Neural progenitor cell (in vitro differentiated cells): ENCODE measurements at regions not wholly inside any gene's neighbourhood (a gene's known extent, or its start where the extent isn't known, plus 50 kb on each side); places are given as distances from the start of the nearest gene placed in this dataset.

Experiments used
- DNase-seq: peaks from one replicate; pipeline ENCODE4 v3.0.0-alpha.2; 2016; ENCODE audit warnings: low spot score
- H2AFZ ChIP-seq: fragments of 200-600 bp; sonication (generic); replicated peaks from 2 replicates; pipeline ENCODE4 v1.6.1; 2016; ENCODE audit warnings: antibody characterized with exemption
- H3F3A ChIP-seq: fragments of 200-600 bp; sonication (generic); 2 replicates; pipeline ENCODE4 v1.6.1; 2016; ENCODE audit warnings: antibody characterized with exemption, low read depth
- H3K27ac ChIP-seq: fragments of 200-600 bp; sonication (generic); 2 replicates; pipeline ENCODE4 v1.5.1; 2016; ENCODE audit warnings: mild to moderate bottlenecking
- H3K27me3 ChIP-seq: fragments of 200-600 bp; sonication (generic); 2 replicates; pipeline ENCODE4 v1.6.1; 2016; ENCODE audit warnings: mild to moderate bottlenecking, moderate library complexity
- H3K36me3 ChIP-seq: fragments of 200-600 bp; sonication (generic); 2 replicates; pipeline ENCODE4 v1.5.1; 2016
- H3K4me1 ChIP-seq: fragments of 200-600 bp; sonication (generic); 2 replicates; pipeline ENCODE4 v1.6.1; 2016; ENCODE audit warnings: mixed run types
- H3K4me2 ChIP-seq: fragments of 200-600 bp; sonication (generic); 2 replicates; pipeline ENCODE4 v1.6.1; 2016
- H3K4me3 ChIP-seq: fragments of 200-600 bp; sonication (generic); 2 replicates; pipeline ENCODE4 v1.5.1; 2016
- H3K79me2 ChIP-seq: fragments of 200-600 bp; sonication (generic); 2 replicates; pipeline ENCODE4 v1.6.1; 2016; ENCODE audit warnings: low read depth
- H3K9ac ChIP-seq: fragments of 200-600 bp; sonication (generic); 2 replicates; pipeline ENCODE4 v1.6.1; 2016
- H3K9me3 ChIP-seq: fragments of 200-600 bp; sonication (generic); 2 replicates; pipeline ENCODE4 v1.5.1; 2016; ENCODE audit warnings: low read depth
- H4K20me1 ChIP-seq: fragments of 200-600 bp; sonication (generic); 2 replicates; pipeline ENCODE4 v1.6.1; 2016; ENCODE audit warnings: low read depth
- H3K27ac Mint-ChIP-seq: 3 replicates; pipeline ENCODE4 v1.8.0; 2021; ENCODE audit warnings: mixed read lengths
- H3K27me3 Mint-ChIP-seq: 2 replicates; pipeline ENCODE4 v1.8.0; 2022; ENCODE audit warnings: low read depth, mild to moderate bottlenecking, inconsistent platforms, moderate library complexity, mixed read lengths; ENCODE audit not compliant: insufficient read depth
- H3K36me3 Mint-ChIP-seq: 3 replicates; pipeline ENCODE4 v1.8.0; 2021; ENCODE audit warnings: mixed read lengths
- H3K4me1 Mint-ChIP-seq: 3 replicates; pipeline ENCODE4 v1.8.0; 2021; ENCODE audit warnings: mixed read lengths
- H3K4me3 Mint-ChIP-seq: 3 replicates; pipeline ENCODE4 v1.8.0; 2021; ENCODE audit warnings: mild to moderate bottlenecking, moderate library complexity, mixed read lengths
- H3K9me3 Mint-ChIP-seq: 3 replicates; pipeline ENCODE4 v1.8.0; 2020; ENCODE audit warnings: mixed read lengths
- CTCF ChIP-seq: fragments of 200-600 bp; sonication (generic); IDR thresholded peaks from 2 replicates; pipeline ENCODE4 v1.5.1; 2017; ENCODE audit warnings: antibody characterized with exemption, mild to moderate bottlenecking
- EZH2 ChIP-seq: fragments of 200-600 bp; sonication (generic); IDR thresholded peaks from 2 replicates; pipeline ENCODE4 v1.6.1; 2017; ENCODE audit warnings: antibody characterized with exemption, mild to moderate bottlenecking, moderate library complexity
- EZH2phosphoT487 ChIP-seq: fragments of 200-600 bp; sonication (generic); IDR thresholded peaks from 2 replicates; pipeline ENCODE4 v1.6.1; 2017; ENCODE audit warnings: antibody characterized with exemption

DNA sequence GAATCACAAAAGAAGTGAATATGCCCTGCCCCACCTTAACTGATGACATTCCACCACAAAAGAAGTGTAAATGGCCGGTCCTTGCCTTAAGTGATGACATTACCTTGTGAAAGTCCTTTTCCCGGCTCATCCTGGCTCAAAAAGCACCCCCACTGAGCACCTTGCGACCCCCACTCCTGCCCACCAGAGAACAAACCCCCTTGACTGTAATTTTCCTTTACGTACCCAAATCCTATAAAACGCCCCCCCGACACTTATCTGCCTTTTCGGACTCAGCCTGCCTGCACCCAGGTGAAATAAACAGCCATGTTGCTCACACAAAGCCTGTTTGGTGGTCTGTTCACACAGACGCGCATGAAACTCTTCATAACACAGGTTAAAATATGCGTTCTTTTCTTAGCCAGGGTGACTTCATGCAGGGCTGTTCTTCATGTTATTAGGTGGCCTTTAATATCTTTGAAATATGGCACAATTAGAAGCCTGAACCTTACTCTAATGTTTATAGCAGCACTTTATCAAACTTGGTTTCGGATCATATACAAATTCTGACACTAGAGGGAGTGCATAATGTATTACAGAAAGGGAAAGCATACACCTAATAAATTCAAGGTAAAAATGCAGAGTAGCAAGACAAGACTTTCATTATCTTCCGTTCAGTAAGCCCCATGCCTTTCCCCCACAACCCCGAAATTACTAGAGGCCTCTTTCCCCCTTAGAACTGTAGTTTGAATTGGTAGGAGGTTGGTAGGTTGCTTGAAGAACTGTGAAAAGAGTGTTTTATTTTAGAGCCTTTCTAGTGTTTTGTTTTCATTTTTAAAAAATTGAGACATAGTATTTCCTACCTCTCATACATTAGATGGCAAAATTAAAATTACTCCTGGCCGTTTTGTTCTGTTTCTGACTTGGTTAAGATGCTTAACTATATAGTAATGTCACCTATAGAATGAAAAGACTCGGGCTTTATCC is 117.9 kb downstream of the NPY start:
- no peak for DNase-seq
- Mint-ChIP-seq H3K27me3 (no peaks in the 10 kb centered on the region), H3K4me1 (peaks cover 10% of the 10 kb centered on the region), H3K4me3 (no peak overlapping the region), H3K27ac (no peak overlapping the region), H3K9me3 (no peaks in the 10 kb centered on the region), H3K36me3 (no peaks in the 10 kb centered on the region)
- Histone ChIP-seq H3K36me3 (no peaks in the 10 kb centered on the region), H3K4me2 (peak overlapping the region; percentile 7), H4K20me1 (no peaks in the 10 kb centered on the region), H3F3A (peaks cover 5% of the 10 kb centered on the region), H3K27me3 (peaks cover 9% of the 10 kb centered on the region), H3K9me3 (no peaks in the 10 kb centered on the region), H3K4me1 (peaks cover 25% of the 10 kb centered on the region), H3K4me3 (no peak overlapping the region), H3K9ac (no peak overlapping the region), H3K79me2 (no peaks in the 10 kb centered on the region), H3K27ac (no peak overlapping the region), H2AFZ (peak overlapping the region; percentile 63)
- TF ChIP-seq EZH2phosphoT487 (no peak), CTCF (peak; percentile 55), EZH2 (no peak)

GRCh38 chr7:24402655-24403054 is 118.7 kb downstream of the NPY start:
- no peaks in the 10 kb centered on the region for H3K27me3 Mint-ChIP-seq

GRCh38 chr7:24403557-24403956 is 119.6 kb downstream of the NPY start:
- no peaks in the 10 kb centered on the region for H4K20me1 ChIP-seq
- no peaks in the 10 kb centered on the region for H3K9me3 ChIP-seq
- H3K27me3 ChIP-seq: peaks cover 3% of the 10 kb centered on the region
- no peak for DNase-seq
- H3F3A ChIP-seq: peaks cover 5% of the 10 kb centered on the region
- H3K27ac Mint-ChIP-seq: no peak overlapping the region
- H3K9me3 Mint-ChIP-seq: no peaks in the 10 kb centered on the region
- no peak overlapping the region for H3K4me3 Mint-ChIP-seq
- H3K27me3 Mint-ChIP-seq: no peaks in the 10 kb centered on the region
- H3K4me3 ChIP-seq: no peak overlapping the region
- no peaks in the 10 kb centered on the region for H3K36me3 ChIP-seq
- H3K4me2 ChIP-seq: no peak overlapping the region
- TF ChIP-seq EZH2phosphoT487 (no peak), EZH2 (no peak), CTCF (no peak)
- H3K4me1 Mint-ChIP-seq: peaks cover 10% of the 10 kb centered on the region
- peaks cover 26% of the 10 kb centered on the region for H3K4me1 ChIP-seq
- H3K27ac ChIP-seq: no peak overlapping the region
- H3K9ac ChIP-seq: no peak overlapping the region
- H3K79me2 ChIP-seq: no peaks in the 10 kb centered on the region
- no peaks in the 10 kb centered on the region for H3K36me3 Mint-ChIP-seq
- H2AFZ ChIP-seq: no peak overlapping the region

More at GRCh38 chr7:24402655-24403054, 118.7 kb downstream of the NPY start:
- Mint-ChIP-seq H3K4me3 (no peak overlapping the region), H3K27ac (no peak overlapping the region), H3K9me3 (no peaks in the 10 kb centered on the region), H3K36me3 (no peaks in the 10 kb centered on the region), H3K4me1 (peaks cover 10% of the 10 kb centered on the region)
- DNase-seq: no peak
- H3K36me3 ChIP-seq: no peaks in the 10 kb centered on the region
- H4K20me1 ChIP-seq: no peaks in the 10 kb centered on the region
- no peak overlapping the region for H2AFZ ChIP-seq
- H3K9me3 ChIP-seq: no peaks in the 10 kb centered on the region
- H3F3A ChIP-seq: peaks cover 5% of the 10 kb centered on the region
- H3K4me2 ChIP-seq: no peak overlapping the region
- peaks cover 26% of the 10 kb centered on the region for H3K4me1 ChIP-seq
- no peak overlapping the region for H3K27ac ChIP-seq
- no peak overlapping the region for H3K4me3 ChIP-seq
- H3K9ac ChIP-seq: no peak overlapping the region
- no peak for TF ChIP-seq EZH2phosphoT487
- no peak for TF ChIP-seq CTCF
- H3K79me2 ChIP-seq: no peaks in the 10 kb centered on the region
- peaks cover 6% of the 10 kb centered on the region for H3K27me3 ChIP-seq
